HG03354 (cell line): ENCODE measurements at regions not wholly inside any gene's neighbourhood (a gene's known extent, or its start where the extent isn't known, plus 50 kb on each side); places are given as distances from the start of the nearest gene placed in this dataset.
"Not testable (repeated sequence)": the region's sequence is repeated elsewhere in the genome, so short reads cannot be mapped to it uniquely, and the experiment has no call there.

Source experiments
- ATAC-seq: cut with Tn5 transposase; IDR thresholded peaks from one replicate; pipeline ENCODE4 v1.9.1; 2021; ENCODE audit warnings: mild to moderate bottlenecking; ENCODE audit not compliant: unreplicated experiment, poor library complexity, severe bottlenecking

DNA sequence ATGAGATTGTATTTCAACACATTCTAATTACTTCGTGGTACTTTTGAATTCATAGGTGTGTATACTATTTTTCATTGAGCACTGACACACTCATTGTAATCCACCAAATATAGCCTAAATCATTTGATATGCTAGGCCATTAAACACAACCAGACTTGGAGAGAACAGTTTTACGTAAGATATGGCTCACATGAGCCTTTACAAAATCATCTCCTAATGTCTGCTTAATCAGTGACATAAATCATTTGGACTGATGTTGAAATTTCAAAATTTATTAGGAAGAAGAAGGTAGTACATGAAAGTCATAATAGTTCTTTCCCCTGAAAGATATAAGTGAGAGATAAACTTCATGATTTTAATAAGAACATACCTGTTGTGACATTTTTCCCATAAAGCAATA, 550.2 kb upstream of the LINC00305 start:
- no peak for ATAC-seq

DNA sequence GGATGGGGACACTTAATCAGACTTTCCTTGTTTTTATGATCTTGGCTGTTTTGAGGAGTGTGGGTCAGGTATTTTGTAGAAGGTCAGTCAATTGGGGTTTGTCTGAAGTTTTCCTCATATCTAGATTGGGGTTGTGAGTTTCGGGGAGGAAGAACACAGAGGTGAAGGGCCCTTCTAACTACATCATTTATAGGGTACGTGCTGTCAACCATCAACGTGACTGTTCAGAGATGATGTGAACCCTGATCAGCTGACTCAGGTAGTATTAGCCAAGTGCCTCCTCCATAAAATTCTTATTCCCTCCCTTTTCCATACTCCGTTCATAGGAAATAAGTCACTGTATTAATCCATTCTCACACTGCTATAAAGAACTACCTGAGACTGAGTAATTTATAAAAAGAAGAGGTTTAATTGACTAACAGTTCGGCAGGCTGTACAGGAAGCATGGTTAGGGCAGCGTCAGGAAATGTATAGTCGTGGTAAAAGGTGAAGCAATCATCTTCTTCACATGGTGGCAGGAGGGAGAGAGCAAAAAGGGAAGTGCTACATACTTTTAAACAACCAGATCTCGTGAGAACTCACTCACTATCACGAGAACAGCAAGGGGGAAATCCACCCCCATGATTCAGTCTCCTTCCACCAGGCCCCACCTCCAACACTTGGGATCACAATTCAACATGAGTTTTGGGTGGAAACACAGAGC, 547.1 kb upstream of the LINC00305 start:
- ATAC-seq, result no peak

DNA sequence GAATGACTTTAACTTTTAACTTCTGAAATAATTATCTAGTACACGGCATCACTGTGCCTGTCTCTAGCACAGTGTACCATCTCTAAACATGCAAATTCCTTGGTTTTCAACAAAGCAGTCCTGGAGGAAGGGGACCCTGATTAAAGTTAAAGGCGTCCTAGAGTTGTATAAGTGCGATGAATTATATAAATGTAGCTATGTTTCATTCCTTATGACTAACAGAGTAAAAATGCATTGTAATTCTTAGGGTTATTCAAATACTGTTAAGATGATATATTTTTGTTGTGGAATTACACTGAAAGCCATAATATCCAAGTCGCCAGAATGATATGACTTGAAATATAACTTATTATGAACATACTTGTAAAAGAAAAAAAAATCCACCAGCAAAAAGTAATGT, 544.9 kb upstream of the LINC00305 start:
- ATAC-seq, result no peak

DNA sequence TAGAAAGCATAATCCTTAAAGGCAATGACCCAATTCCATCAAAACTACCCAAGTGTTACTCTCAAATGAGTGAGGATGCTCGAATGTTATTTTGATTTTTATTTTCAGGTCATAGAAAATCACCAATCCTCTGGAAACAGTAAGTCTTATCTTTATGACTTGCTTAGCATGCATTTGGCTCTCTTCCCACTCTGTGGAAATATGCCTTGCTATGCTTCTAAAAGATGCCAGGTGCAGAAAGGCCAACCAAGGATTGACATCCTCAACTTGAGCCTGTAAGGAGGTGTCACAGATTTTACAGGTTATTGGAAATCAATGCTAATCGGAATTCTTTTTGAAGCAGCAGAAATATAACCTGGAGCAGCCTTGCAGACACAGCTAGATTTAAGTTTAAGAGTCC, 543.9 kb upstream of the LINC00305 start:
- no peak for ATAC-seq

DNA sequence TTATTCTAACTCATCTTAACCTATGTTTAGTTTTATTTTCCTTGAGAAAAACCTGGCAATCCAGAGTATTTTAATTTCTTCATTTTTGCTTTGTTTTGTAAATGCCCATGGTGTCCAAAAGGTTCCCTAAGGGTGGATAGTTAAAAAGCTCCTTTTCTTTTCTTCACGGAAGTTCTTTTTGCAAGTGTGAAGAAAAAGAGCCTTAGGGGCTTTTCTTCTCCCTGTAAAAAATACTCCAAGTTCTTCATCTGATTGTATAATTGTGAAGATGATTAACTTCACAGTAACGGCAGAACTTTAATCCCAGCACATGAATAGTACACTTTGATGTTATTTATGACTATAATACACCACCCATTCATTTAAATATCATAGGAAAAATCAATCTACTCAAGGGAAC, 530.2 kb upstream of the LINC00305 start:
- no peak for ATAC-seq

DNA sequence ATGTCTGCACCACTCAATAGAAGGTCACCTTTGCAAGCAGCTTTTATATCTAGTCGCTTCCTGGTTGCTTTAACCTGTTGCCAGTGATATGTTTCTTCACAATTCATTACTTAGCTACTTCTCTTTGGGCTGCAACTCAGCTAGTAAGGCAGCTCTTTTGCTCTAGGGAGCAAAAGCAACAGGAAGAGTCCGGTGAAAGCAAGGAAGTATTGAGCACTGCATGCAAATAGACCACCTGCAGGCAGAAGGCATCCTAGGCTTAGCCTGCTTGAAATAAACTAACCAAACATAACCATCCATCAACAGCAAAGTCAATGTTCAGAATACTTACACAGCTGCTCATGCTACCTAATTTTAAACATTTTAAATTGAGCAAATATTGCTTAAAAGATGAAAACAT, 529.2 kb upstream of the LINC00305 start:
- no peak for ATAC-seq

DNA sequence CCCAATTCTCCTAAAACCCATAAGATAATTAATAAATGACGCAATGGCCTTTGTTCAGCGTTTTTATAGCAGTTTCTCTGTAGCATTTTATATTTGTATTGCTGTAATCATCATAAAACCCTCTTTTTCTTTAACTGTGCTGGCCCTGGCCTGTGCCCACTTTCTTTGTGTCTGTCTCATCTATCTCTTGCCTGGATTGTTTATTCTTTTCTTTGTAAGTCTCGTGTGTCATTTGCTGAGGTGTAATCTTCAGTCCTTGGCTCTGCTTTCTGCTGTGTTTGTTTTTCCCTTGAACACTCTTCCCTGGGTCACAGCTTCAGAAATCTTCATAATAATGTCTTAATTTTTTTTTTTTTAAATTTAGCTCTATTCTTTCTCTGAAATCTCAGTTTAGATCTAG, 525.8 kb upstream of the LINC00305 start:
- ATAC-seq, result no peak

DNA sequence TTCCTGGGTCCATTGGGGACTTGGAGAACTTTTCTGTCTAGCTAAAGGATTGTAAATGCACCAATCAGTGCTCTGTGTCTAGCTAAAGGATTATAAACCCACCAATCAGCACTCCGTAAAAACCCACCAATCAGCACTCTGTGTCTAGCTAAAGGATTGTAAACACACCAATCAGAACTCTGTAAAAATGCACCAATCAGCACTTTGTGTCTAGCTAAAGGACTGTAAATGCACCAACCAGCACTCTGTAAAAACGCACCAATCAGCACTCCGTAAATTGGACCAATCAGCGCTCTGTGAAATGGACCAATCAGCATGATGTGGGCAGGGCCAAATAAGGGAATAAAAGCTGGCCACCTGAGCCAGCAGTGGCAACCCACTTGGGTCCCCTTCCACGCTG, 522.4 kb upstream of the LINC00305 start:
- not testable (repeated sequence) for ATAC-seq

DNA sequence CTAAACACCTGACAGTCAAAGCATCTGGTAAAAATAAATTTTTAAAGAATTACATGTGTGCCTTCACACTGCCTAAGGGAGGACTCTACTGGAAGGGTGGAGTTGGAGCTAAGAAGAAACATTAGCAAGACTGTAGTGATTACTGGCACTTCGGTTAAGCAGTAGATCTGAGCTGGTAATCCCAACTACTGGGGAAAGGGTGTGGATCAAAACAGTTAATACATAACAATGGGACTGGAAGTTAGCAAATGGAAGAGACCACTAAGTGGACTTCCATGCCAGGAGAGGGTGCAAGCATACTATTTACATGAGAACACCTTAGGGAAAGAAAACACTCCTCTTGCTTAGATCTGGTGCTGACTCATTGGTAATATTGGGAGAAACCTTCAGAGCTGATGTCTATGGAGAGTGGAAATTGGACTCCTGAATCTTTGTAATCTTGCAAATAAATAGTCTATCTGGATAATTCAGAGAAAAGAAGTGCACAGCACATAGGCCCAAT, 519.6 kb upstream of the LINC00305 start:
- no peak for ATAC-seq

DNA sequence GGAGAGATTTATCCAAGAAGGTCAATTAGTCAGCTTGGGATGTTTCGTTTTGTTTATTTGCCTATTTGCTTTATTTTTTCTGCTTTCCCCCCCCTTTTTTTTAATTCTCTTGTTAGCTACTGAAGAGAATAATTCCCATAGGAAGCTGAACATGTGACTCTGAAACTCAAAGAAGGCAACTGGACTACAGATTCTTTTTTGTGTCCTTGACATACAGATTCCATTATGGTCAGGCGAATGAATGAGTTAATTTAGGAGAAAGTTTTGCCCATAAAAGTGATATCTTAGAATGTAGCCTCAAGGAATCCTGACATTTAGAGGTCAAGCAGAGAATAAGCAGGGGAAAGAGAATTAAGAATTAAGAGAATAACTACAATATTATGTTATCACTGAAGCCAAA, 514.2 kb upstream of the LINC00305 start:
- no peak for ATAC-seq

DNA sequence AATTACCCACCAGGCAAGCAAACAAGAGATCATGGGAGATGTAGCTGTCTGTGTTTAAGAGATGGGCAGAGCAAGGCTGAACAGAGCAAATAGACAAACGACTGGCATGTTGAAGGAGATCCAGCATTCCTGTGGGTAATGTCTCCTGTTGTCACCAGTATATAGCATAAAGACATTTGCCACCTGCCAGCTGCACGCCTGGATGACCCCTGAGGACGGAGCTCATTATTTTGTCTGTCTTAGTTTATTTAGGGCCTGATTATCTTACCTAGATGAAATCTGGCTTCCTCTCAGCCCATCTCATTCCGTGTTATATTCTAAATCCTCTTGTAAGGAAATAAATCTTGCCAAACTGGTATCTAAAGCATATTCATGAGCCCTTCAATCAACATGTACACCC, 510.3 kb upstream of the LINC00305 start:
- ATAC-seq, result no peak

DNA sequence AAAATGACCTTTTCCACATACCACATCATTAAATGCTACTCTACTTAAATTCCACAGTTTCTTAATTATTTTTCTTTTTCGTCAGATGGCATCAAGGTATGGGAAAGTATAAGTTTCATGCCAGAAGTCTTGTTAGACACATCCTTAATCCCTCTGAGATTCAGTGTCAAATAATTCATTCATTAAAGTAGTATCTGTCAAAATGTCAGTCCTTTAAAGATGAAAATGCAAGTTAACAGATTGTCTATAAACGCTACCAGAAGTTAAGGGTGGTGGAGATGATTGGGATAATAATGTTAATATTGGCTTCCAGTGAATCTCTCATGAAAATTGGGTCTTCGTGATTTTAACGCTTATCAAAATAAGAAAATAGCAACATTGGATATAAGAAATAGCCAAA, 504.2 kb upstream of the LINC00305 start:
- ATAC-seq, result no peak

DNA sequence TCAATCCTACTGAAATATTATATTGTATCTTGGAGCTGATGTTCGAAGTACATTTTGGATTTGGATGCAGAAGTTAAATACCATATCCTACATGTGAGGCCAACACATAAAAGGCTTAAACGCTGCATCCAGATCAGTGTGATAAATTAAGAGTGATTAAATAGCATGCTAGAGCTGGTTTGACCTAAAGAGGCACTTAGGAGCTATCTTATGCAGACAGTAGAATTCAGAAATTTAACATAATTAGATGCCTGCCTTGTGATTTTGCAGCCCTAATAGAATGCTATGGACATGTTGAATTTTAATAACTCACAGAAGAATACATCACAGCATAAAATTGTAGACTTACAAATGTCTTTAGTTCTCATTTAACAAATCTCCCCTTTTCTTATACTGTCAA, 501.2 kb upstream of the LINC00305 start:
- ATAC-seq, result no peak

DNA sequence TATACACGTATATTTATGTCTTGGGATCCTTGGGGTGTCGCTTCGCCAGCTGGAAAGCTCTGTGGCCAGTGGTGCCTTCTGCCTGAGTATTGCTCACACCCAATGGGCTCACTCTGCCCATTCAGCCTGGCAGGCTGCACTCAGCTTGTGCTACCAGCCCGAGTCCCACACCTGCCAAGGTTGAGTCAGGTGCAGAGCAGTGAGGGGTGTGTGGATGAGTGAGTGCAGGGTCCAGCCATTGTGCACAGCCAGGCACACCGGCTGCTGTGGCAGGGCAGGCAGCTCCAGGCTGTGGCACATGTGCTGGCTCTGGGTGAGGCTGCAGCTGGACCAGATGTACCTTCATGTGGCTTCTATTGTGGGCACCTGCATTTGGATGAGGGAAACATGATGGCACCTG, 496.9 kb upstream of the LINC00305 start:
- ATAC-seq, result no peak

DNA sequence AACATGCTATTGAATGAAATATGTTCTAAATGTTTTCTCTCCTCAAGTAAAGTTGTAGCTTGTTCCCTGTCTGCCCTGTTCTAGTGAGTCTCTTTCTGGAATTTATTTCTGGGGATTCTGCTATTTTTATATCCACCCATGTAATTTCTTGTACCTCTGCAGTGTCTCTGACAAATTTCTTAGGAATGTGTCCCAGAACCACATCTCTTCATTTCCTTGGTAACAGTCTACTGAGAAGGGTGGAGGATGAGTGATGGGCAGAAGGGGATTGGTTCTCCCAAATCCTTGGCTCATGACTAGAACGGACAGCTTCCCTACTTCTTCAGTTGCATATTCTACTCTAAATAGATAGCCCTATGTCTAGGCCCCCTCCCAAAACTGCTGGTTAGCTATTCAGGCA, 490.6 kb upstream of the LINC00305 start:
- no peak for ATAC-seq

DNA sequence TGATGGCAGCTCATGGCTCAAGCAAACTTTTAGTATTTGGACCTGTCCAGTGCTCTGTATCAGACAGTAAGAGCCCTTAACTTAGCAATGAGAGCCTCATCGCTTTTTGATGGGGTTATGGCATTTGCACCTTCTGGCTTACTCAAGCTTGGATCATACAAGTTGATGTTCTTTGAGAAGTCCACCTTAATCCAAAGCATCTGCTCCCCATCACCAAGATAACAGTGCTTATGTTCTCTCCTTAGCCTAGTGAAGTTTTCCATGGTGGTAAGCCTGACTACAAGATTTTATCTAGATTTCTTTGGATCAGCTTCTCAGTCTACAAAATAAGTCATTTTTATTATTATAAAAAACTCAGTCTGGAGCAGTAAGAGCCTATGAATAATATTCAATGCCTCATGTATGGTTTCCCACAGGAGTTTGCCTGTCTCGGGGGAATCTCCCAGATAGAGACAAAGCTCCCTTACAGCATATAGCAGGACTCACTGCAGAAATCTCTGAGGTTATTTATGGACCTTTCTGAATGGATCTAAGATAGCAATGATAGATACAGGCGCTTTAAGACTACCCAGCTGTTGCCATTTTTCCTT, 472.2 kb upstream of the LINC00305 start:
- ATAC-seq, result no peak

DNA sequence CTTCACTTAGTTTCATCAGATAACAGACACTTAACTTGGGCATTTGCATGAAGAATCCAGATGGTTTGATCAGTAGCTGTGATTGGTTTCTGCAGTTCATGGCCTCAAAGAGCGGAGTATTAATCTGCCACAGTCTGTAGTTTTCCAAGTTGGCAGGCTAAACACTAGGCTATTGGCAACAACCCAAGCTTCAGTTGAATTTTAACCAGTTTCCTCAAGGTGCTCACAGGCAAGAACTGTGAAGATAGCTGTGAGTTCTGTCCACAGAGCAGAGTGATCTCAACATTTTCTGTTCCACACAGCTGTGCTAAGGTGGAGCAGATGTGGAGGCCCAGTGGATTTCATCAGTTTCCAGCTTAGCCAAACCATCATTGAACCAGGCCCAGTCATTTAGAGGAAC, 469.5 kb upstream of the LINC00305 start:
- ATAC-seq, result no peak

DNA sequence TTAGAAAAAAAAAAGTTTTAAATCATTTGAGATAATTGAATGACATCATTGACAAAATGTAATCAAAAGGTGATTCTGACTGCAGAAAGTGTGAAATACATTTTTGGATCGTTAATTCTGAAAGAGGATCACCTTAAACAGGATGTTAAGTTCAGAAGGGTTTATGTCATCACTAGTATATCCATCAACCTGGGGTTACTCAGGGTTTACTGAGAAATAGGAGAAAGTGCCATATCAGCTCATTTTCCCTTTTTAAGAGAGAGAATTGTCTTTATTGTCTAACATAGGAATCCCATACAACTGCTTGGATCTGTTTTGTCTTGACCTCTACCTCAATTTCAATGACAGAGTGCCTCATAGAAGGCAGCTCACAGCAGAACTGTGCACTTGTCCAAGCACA, 466.1 kb upstream of the LINC00305 start:
- ATAC-seq, result no peak

DNA sequence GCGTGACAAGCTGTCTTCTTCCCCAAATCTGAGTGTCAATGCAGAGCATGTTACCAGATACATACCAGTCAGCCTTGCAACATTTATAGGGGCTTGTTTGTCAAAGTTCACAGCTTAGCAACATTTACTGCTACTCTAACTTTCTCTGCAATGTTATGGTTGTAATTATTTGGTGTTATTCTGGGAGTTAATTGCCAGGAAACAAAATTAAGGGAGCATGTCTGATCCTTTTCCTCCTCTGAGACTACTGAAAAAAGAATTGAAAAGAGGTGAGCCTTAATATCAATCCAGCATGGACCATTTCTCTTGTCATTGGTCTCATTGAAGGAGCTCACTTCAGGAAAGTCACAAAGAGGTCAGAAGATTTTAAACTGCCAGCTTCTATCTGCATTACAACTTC, 465.6 kb upstream of the LINC00305 start:
- no peak for ATAC-seq

DNA sequence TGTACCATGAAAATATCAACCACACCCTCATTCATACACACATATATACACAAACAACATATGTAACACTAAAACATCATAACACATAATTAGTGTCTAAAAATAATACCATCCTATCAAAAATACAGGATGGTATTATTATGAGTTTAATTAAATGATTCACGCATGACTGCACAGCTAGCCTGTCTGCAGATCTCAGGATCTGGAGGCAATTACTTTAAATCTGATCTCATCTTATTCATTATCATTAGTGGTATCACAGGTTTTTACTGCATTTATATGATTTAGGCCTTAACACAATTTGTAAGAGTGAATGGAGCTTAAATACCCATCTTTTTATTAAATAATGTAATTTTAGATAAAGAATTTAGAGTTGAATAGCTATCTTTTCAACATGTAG, 443.4 kb upstream of the LINC00305 start:
- ATAC-seq, result no peak

DNA sequence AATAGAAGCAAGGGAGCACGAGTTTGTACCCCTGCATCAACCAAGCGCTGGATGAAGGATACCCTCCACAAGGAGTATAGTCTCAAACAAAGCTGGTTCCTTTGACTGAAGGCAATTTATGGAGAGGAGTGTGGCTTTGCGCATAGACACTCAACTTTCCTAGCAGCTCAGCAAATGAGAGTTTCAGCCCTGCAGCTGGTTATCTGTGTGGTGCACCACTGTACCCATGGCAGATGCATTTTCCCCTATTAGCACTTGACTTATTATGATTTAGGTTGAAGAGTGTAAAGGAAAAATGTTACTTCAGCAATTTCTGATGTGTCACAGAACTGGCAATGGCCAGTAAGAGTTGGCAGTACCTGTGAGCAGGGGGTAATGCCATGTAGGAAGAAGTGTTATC, 440.1 kb upstream of the LINC00305 start:
- no peak for ATAC-seq

DNA sequence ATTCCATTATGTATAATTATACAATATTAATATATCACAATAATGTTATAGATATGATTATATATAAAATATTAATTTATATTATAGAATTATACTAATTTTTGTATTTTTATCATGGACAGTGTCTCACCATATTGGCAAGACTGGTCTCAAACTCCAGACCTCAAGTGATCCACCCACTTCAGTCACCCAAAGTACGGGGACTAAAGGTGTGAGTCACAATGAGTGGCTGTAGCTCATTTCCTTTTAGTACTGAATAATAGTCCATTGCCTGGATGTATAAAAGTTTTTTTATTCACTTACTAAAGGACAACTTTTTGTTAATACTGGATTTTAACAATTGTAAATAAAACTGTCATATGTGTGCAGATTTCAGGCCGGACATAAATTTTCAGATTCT, 417.6 kb upstream of the LINC00305 start:
- no peak for ATAC-seq
